K562 (cell line): ENCODE measurements at regions not wholly inside any gene's neighbourhood (a gene's known extent, or its start where the extent isn't known, plus 50 kb on each side); places are given as distances from the start of the nearest gene placed in this dataset.

Experiments used
- ATAC-seq: fragments of 200-7000 bp; cut with Tn5 transposase; 3 replicates; pipeline ENCODE4 v1.9.1; 2020; ENCODE audit warnings: moderate library complexity
- BruUV-seq: library from RNA; stranded (reverse); fragments of 400-500 nt; replicated peaks from 2 replicates; lab custom pipeline; 2021; lab: Mats Ljungman, UMichigan
- CTCF ChIA-PET: fragments of 300-600 bp; formaldehyde crosslinking; extraction: SDS; loops from one replicate; lab custom pipeline; 2021; ENCODE audit warnings: low intra/inter-chr PET ratio; lab: Yijun Ruan, JAX
- POLR2A ChIA-PET: fragments of 300-600, 350-650 bp; sonication (Branson Sonifier 250); formaldehyde crosslinking; extraction: SDS; loops from one replicate; lab custom pipeline; 2021; ENCODE audit warnings: antibody characterized with exemption, inconsistent platforms; lab: Yijun Ruan, JAX
- DNase-seq, 4 experiments: peaks; one replicate each; pipeline versions ENCODE4 v3.0.0 to v3.0.0-alpha.2; 2011 to 2018; ENCODE audit warnings: low spot score in 3 of 4, mixed read lengths in 3 of 4; ENCODE audit errors: extremely low read depth in 1 of 4
- FAIRE-seq: peaks from 2 replicates; lab custom pipeline; 2011; peaks lifted over from hg19 to GRCh38; lab: Jason Lieb, UNC
- H2AFZ ChIP-seq: 2 replicates; pipeline ENCODE4 v1.6.0; 2011; ENCODE audit warnings: low read depth, low read length, control low read depth, inconsistent platforms
- H3K27ac ChIP-seq: fragments of 200-600 bp; 3 replicates; pipeline ENCODE4 v1.8.0; 2011; ENCODE audit warnings: low read depth, mild to moderate bottlenecking, control low read depth, inconsistent platforms, low read length, moderate library complexity, mixed read lengths; ENCODE audit errors: extremely low read depth
- H3K27me3 ChIP-seq, 2 experiments: fragments of 300-600 bp in 1 of 2; 2 replicates in 1 of 2; 3 replicates in 1 of 2; pipeline versions ENCODE4 v1.6.0 to v1.8.0; 2011; ENCODE audit warnings: inconsistent platforms in 2 of 2, low read length in 2 of 2, mild to moderate bottlenecking in 1 of 2, mixed read lengths in 1 of 2, moderate library complexity in 1 of 2; ENCODE audit not compliant: control insufficient read depth in 2 of 2, insufficient read depth in 2 of 2
- H3K36me3 ChIP-seq: fragments of 300-600 bp; 3 replicates; pipeline ENCODE4 v1.8.0; 2011; ENCODE audit warnings: mild to moderate bottlenecking, low read length, inconsistent platforms; ENCODE audit not compliant: control insufficient read depth, insufficient read depth
- H3K4me1 ChIP-seq, 2 experiments: fragments of 200-600 bp in 1 of 2; replicated peaks in 1 of 2; 2 replicates in 1 of 2; 3 replicates in 1 of 2; pipeline versions ENCODE4 v1.5.1 to v1.8.0; 2011; ENCODE audit warnings: inconsistent platforms in 2 of 2, low read length in 2 of 2, mild to moderate bottlenecking in 1 of 2, mixed read lengths in 1 of 2, moderate library complexity in 1 of 2; ENCODE audit not compliant: control insufficient read depth in 2 of 2, insufficient read depth in 2 of 2
- H3K4me2 ChIP-seq: 2 replicates; pipeline ENCODE4 v1.6.1; 2011; ENCODE audit warnings: low read length, control low read depth, inconsistent platforms, mixed read lengths; ENCODE audit not compliant: insufficient read depth
- H3K4me3 ChIP-seq: fragments of 200-600 bp; sonication (generic), shearing (Covaris generic); 2 replicates; pipeline ENCODE4 v1.5.1; 2016; ENCODE audit warnings: control low read depth, inconsistent platforms
- H3K79me2 ChIP-seq: fragments of 200-600 bp; 3 replicates; pipeline ENCODE4 v1.8.0; 2011; ENCODE audit warnings: low read length, inconsistent platforms; ENCODE audit not compliant: control insufficient read depth, insufficient read depth
- H3K9ac ChIP-seq, 2 experiments: 2 replicates each; pipeline versions ENCODE4 v1.6.0 to v1.6.1; 2011; ENCODE audit warnings: low read depth in 2 of 2, low read length in 2 of 2, control low read depth in 1 of 2, inconsistent platforms in 1 of 2, mild to moderate bottlenecking in 1 of 2, mixed read lengths in 1 of 2; ENCODE audit not compliant: insufficient read depth in 1 of 2
- H3K9me1 ChIP-seq: one replicate; pipeline ENCODE4 v1.6.0; 2011; ENCODE audit warnings: inconsistent platforms, mild to moderate bottlenecking, low read length, moderate library complexity; ENCODE audit not compliant: control insufficient read depth, insufficient read depth
- H3K9me3 ChIP-seq: replicated peaks from 2 replicates; pipeline ENCODE4 v1.5.1; 2011; ENCODE audit warnings: low read depth, low read length, inconsistent platforms; ENCODE audit not compliant: control insufficient read depth, insufficient read depth
- H4K20me1 ChIP-seq: replicated peaks from 2 replicates; pipeline ENCODE4 v1.6.1; 2011; ENCODE audit warnings: low read length, inconsistent platforms, mixed read lengths; ENCODE audit not compliant: control insufficient read depth, insufficient read depth
- BDP1 ChIP-seq: IDR thresholded peaks from 3 replicates; pipeline ENCODE4 v1.6.1; 2011; ENCODE audit not compliant: insufficient read length, insufficient read depth
- CBFA2T3 ChIP-seq: fragments of 450-650 bp; IDR thresholded peaks from 2 replicates; pipeline ENCODE4 v1.6.1; 2017
- CBFB ChIP-seq: sonication (generic); formaldehyde crosslinking; IDR thresholded peaks from 2 replicates; pipeline ENCODE4 v1.4.0; 2020; ENCODE audit warnings: mild to moderate bottlenecking, missing genetic modification reagents
- DMBX1 ChIP-seq: fragments of 250-450 bp; sonication (Bioruptor Pico); IDR thresholded peaks from 2 replicates; pipeline ENCODE4 v1.8.0; 2022; ENCODE audit warnings: inconsistent platforms, mild to moderate bottlenecking, moderate library complexity, borderline replicate concordance
- MCM2 ChIP-seq: fragments of 450-650 bp; IDR thresholded peaks from 2 replicates; pipeline ENCODE4 v1.6.1; 2017; ENCODE audit warnings: low read depth, mild to moderate bottlenecking
- PHB ChIP-seq: fragments of 250-450 bp; sonication (Bioruptor Pico); IDR thresholded peaks from 2 replicates; pipeline ENCODE4 v1.5.0; 2021
- TBP ChIP-seq: optimal IDR thresholded peaks from 2 replicates; pipeline ENCODE3; 2011; ENCODE audit warnings: low read depth, low read length, improper control_type of control experiment
- ZNF41 ChIP-seq: fragments of 250-450 bp; sonication (Bioruptor Pico); conservative IDR thresholded peaks from 2 replicates; pipeline ENCODE4 v1.4.0; 2020; ENCODE audit warnings: mild to moderate bottlenecking
- ZNF707 ChIP-seq: fragments of 250-450 bp; sonication (Bioruptor Pico); conservative IDR thresholded peaks from 2 replicates; pipeline ENCODE4 v1.8.0; 2022; ENCODE audit warnings: inconsistent platforms, mild to moderate bottlenecking, moderate library complexity
- WGBS: fragments of 100-300 bp; shearing (Covaris generic); methylation state at CpG from one replicate; pipeline ENCODE4 v1.1.6; 2016; ENCODE audit warnings: low coverage, mixed read lengths; ENCODE audit not compliant: insufficient coverage; ENCODE audit errors: missing lambda C conversion rate; 5-methylcytosine and 5-hydroxymethylcytosine counted together
- in situ Hi-C: fragments of 300-500 bp; cut with MboI; formaldehyde crosslinking; loops from 4 replicates; pipeline ENCODE4 v1.15.0; 2018; ENCODE audit warnings: inconsistent platforms, mixed read lengths
- intact Hi-C: fragments of 100-400 bp; cut with micrococcal nuclease; formaldehyde crosslinking; loops from 2 replicates; pipeline ENCODE4 v1.14.2; 2022
- TF ChIP-seq, protein P1 (sequence below): fragments of 450-650 bp; IDR thresholded peaks from one replicate; pipeline ENCODE4 v1.6.1; 2018; ENCODE audit warnings: mild to moderate bottlenecking, moderate library complexity; ENCODE audit not compliant: partially characterized antibody
- TF ChIP-seq, protein P2 (sequence below): fragments of 450-650 bp; formaldehyde crosslinking; IDR thresholded peaks from 2 replicates; pipeline ENCODE4 v1.4.0; 2020; ENCODE audit warnings: mild to moderate bottlenecking, moderate library complexity

GRCh38 chr19:28883241-28883693 lies 329.7 kb downstream of the UQCRFS1 start:
- H3K9me1 ChIP-seq: no peaks in the 10 kb centered on the region
- no peak for FAIRE-seq

More at GRCh38 chr19:28883241-28883693, 329.7 kb downstream of the UQCRFS1 start:
- peaks cover 3 to 4% of the 10 kb centered on the region in 2 experiments; a peak in 3 of 5 replicates for H3K27me3 ChIP-seq
- H3K36me3 ChIP-seq: no peaks in the 10 kb centered on the region
- H3K4me3 ChIP-seq: no peak overlapping the region
- BruUV-seq: no TSS peak
- H3K4me1 ChIP-seq: no peaks in the 10 kb centered on the region
- CTCF ChIA-PET: no interaction called here
- H3K9ac ChIP-seq: no peak overlapping the region
- in situ Hi-C loops: loop anchor here (10.0 kb wide), 1 partner anchor 382 kb away; no protein-coding TSS in a partner anchor
- no peak overlapping the region for H2AFZ ChIP-seq
- no peak for ATAC-seq
- H3K79me2 ChIP-seq: no peaks in the 10 kb centered on the region
- TF ChIP-seq MCM2: no peak
- no peak for TF ChIP-seq CBFB (CRISPR knock-in tag)
- TF ChIP-seq PHB (CRISPR knock-in tag): no peak
- TF ChIP-seq BDP1: no peak
- TF ChIP-seq, protein P1, sequence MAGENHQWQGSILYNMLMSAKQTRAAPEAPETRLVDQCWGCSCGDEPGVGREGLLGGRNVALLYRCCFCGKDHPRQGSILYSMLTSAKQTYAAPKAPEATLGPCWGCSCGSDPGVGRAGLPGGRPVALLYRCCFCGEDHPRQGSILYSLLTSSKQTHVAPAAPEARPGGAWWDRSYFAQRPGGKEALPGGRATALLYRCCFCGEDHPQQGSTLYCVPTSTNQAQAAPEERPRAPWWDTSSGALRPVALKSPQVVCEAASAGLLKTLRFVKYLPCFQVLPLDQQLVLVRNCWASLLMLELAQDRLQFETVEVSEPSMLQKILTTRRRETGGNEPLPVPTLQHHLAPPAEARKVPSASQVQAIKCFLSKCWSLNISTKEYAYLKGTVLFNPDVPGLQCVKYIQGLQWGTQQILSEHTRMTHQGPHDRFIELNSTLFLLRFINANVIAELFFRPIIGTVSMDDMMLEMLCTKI: no peak
- no peak for TF ChIP-seq TBP
- TF ChIP-seq, protein P2, sequence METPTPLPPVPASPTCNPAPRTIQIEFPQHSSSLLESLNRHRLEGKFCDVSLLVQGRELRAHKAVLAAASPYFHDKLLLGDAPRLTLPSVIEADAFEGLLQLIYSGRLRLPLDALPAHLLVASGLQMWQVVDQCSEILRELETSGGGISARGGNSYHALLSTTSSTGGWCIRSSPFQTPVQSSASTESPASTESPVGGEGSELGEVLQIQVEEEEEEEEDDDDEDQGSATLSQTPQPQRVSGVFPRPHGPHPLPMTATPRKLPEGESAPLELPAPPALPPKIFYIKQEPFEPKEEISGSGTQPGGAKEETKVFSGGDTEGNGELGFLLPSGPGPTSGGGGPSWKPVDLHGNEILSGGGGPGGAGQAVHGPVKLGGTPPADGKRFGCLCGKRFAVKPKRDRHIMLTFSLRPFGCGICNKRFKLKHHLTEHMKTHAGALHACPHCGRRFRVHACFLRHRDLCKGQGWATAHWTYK: no peak
- TF ChIP-seq CBFA2T3: no peak
- TF ChIP-seq ZNF707 (CRISPR knock-in tag): no peak
- no peak for TF ChIP-seq DMBX1 (CRISPR knock-in tag)
- TF ChIP-seq ZNF41 (CRISPR knock-in tag): no peak
- 1% methylated on average over 8 of the region's 9 CpGs for WGBS
- no peaks in the 10 kb centered on the region for H3K9me3 ChIP-seq
- no peaks in the 10 kb centered on the region for H4K20me1 ChIP-seq
- DNase-seq: no peak
- H3K4me2 ChIP-seq: no peak overlapping the region
- intact Hi-C loops: no loop called here
- H3K27ac ChIP-seq: no peak overlapping the region
- POLR2A ChIA-PET: interaction anchor here (0.5 kb wide), 1 partner anchor 30 kb away, joined by 5 read pairs; no protein-coding TSS in a partner anchor
